ENCODE measurements at regions not wholly inside any gene's neighbourhood (a gene's known extent, or its start where the extent isn't known, plus 50 kb on each side); places are given as distances from the start of the nearest gene placed in this dataset.

DNA sequence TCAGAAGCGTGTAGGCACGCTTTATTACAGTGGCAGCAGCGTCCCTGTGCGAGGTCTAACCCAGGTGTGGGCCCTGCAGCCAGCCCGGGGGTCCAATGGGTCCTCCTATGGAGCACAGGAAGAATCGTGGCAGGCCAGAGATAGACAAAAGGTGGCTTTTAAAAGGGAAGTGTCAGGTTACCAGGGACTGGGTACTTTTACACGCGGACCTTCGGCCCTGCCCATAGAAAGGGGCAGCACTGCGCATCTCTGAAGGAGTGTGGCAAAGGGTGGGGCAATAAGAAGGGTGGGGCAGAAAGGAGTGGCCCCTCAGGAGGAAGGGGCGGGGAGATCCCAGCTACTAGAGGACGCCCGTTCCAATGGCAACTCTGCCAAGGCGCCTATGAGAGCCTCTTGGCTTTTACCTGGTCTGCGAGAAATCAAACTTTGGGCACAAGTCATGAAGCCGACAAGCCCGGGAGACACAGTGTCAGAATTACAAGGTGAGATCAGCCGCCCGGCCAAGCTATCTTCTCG is 1419.8 kb downstream of the UQCRFS1 start:
- Histone ChIP-seq H3K36me3 (ENCODE audit: control insufficient read depth in 2 of 2, insufficient read depth in 2 of 2, low read length in 1 of 2) (peaks cover 2 to 3% of the 10 kb centered on the region in 2 experiments; a peak in 2 of 4 replicates), H3K79me2 (ENCODE audit: control insufficient read depth, insufficient read depth, low read length) (peaks cover 23% of the 10 kb centered on the region), H3K27ac (ENCODE audit: control insufficient read depth, insufficient read depth) (peak overlapping the region; percentile 83), H3K4me3 (peak overlapping the region; percentile 85), H3K4me1 (ENCODE audit: control insufficient read depth, insufficient read depth, low read length) (peaks cover 9% of the 10 kb centered on the region), H3K27me3 (replicated peaks in 1 of 2; ENCODE audit: control insufficient read depth in 2 of 2, insufficient read depth in 2 of 2, low read length in 1 of 2) (no peaks in the 10 kb centered on the region), H3K9me3 (replicated peaks; ENCODE audit: control insufficient read depth, insufficient read depth, low read length) (no peaks in the 10 kb centered on the region; the same call in 2 of the 3 replicates), H2AFZ (ENCODE audit: control insufficient read depth, low read depth, low read length) (peak overlapping the region; percentile 96), H3K9ac (ENCODE audit: control insufficient read depth, insufficient read depth, low read length) (peak overlapping the region; percentile 75), H3K4me2 (ENCODE audit: control insufficient read depth, insufficient read depth) (peak overlapping the region; percentile 59), H4K20me1 (ENCODE audit: control insufficient read depth, insufficient read depth) (no peaks in the 10 kb centered on the region)
- DNase-seq (ENCODE audit: low read depth, low spot score) = peak; percentile 61
- FAIRE-seq = peak; percentile 76
- ATAC-seq = peak; percentile 92
- RAD21 ChIA-PET (ENCODE audit: unreplicated experiment) = interaction anchor here (0.6 kb wide), 2 partner anchors 219 to 950 kb away, joined by 3 to 4 read pairs; no protein-coding TSS in a partner anchor
- POLR2A ChIA-PET = no interaction called here
- intact Hi-C loops (cut with micrococcal nuclease; ENCODE audit: unreplicated experiment) (loop anchor here (10.0 kb wide), 1 partner anchor 1422 kb away; the partner anchor contains the start of gene UQCRFS1), in situ Hi-C loops (cut with MboI) (loop anchor here (25.0 kb wide), 1 partner anchor 1419 kb away; the partner anchor contains the start of gene UQCRFS1)
- SMC1A ChIA-PET (ENCODE audit: uncharacterized antibody, unreplicated experiment) = interaction anchor here (1.6 kb wide), 1 partner anchor 10 kb away, joined by 5 read pairs; no protein-coding TSS in a partner anchor
- under 1% methylated on average over 20 of the region's 20 CpGs for WGBS (ENCODE audit: insufficient coverage, insufficient replicate concordance, low lambda C conversion rate, missing lambda C conversion rate)
- CTCF ChIA-PET = interaction anchor here (0.6 to 0.7 kb wide), 2 partner anchors 16 to 540 kb away, joined by 3 read pairs; no protein-coding TSS in a partner anchor
- BruUV-seq (replicated peaks) = no TSS peak
- no peak for TF ChIP-seq ESRRA (IDR thresholded peaks at IDR 0.05; ENCODE audit: low read length)
- TF ChIP-seq HCFC1 (IDR thresholded peaks at IDR 0.05; ENCODE audit: low read length) = no peak
- no peak for TF ChIP-seq CBFB (IDR thresholded peaks at IDR 0.05; ENCODE audit: low read depth)
- TF ChIP-seq, protein P1, sequence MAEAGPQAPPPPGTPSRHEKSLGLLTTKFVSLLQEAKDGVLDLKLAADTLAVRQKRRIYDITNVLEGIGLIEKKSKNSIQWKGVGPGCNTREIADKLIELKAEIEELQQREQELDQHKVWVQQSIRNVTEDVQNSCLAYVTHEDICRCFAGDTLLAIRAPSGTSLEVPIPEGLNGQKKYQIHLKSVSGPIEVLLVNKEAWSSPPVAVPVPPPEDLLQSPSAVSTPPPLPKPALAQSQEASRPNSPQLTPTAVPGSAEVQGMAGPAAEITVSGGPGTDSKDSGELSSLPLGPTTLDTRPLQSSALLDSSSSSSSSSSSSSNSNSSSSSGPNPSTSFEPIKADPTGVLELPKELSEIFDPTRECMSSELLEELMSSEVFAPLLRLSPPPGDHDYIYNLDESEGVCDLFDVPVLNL (IDR thresholded peaks at IDR 0.05; ENCODE audit: low read depth, low read length) = no peak
- no peak for TF ChIP-seq JUND (IDR thresholded peaks at IDR 0.05; ENCODE audit: low read depth, low read length)
- TF ChIP-seq, protein P2, sequence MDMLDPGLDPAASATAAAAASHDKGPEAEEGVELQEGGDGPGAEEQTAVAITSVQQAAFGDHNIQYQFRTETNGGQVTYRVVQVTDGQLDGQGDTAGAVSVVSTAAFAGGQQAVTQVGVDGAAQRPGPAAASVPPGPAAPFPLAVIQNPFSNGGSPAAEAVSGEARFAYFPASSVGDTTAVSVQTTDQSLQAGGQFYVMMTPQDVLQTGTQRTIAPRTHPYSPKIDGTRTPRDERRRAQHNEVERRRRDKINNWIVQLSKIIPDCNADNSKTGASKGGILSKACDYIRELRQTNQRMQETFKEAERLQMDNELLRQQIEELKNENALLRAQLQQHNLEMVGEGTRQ (IDR thresholded peaks at IDR 0.05; ENCODE audit: borderline replicate concordance, low read depth, low read length) = no peak
- TF ChIP-seq TCF3 (IDR thresholded peaks at IDR 0.05; ENCODE audit: borderline replicate concordance, insufficient read depth, low read depth, low read length) = no peak
- no peak for TF ChIP-seq BRCA1 (IDR thresholded peaks at IDR 0.05; ENCODE audit: low read depth, low read length)
- TF ChIP-seq MXI1 (IDR thresholded peaks at IDR 0.05; ENCODE audit: low read depth, low read length) = peak; percentile 44; the same call in 1 of the 2 replicates
- TF ChIP-seq SPI1 (IDR thresholded peaks at IDR 0.05; ENCODE audit: borderline replicate concordance, insufficient read depth, low read depth, low read length) = peak; percentile 2; the same call in 1 of the 2 replicates
- no peak for TF ChIP-seq RAD21 (IDR thresholded peaks at IDR 0.05; ENCODE audit: insufficient read depth, low read depth, low read length)
- no peak for TF ChIP-seq YBX1 (IDR thresholded peaks at IDR 0.05)
- TF ChIP-seq, protein P3, sequence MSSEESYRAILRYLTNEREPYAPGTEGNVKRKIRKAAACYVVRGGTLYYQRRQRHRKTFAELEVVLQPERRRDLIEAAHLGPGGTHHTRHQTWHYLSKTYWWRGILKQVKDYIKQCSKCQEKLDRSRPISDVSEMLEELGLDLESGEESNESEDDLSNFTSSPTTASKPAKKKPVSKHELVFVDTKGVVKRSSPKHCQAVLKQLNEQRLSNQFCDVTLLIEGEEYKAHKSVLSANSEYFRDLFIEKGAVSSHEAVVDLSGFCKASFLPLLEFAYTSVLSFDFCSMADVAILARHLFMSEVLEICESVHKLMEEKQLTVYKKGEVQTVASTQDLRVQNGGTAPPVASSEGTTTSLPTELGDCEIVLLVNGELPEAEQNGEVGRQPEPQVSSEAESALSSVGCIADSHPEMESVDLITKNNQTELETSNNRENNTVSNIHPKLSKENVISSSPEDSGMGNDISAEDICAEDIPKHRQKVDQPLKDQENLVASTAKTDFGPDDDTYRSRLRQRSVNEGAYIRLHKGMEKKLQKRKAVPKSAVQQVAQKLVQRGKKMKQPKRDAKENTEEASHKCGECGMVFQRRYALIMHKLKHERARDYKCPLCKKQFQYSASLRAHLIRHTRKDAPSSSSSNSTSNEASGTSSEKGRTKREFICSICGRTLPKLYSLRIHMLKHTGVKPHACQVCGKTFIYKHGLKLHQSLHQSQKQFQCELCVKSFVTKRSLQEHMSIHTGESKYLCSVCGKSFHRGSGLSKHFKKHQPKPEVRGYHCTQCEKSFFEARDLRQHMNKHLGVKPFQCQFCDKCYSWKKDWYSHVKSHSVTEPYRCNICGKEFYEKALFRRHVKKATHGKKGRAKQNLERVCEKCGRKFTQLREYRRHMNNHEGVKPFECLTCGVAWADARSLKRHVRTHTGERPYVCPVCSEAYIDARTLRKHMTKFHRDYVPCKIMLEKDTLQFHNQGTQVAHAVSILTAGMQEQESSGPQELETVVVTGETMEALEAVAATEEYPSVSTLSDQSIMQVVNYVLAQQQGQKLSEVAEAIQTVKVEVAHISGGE (CRISPR knock-in tag; IDR thresholded peaks at IDR 0.05) = no peak
- TF ChIP-seq ETV6 (conservative IDR thresholded peaks at IDR 0.05 in 1 of 2, IDR thresholded peaks at IDR 0.05 in 1 of 2; ENCODE audit: borderline replicate concordance in 1 of 2, low read depth in 1 of 2) = no peak
- TF ChIP-seq, protein P4, sequence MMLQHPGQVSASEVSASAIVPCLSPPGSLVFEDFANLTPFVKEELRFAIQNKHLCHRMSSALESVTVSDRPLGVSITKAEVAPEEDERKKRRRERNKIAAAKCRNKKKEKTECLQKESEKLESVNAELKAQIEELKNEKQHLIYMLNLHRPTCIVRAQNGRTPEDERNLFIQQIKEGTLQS (IDR thresholded peaks at IDR 0.05; ENCODE audit: borderline replicate concordance, extremely low read depth, low read depth, low read length) = no peak
- no peak for TF ChIP-seq EGR1 (IDR thresholded peaks at IDR 0.05; ENCODE audit: borderline replicate concordance in 1 of 2, low read depth in 2 of 2, low read length in 2 of 2)
- TF ChIP-seq, protein P5, sequence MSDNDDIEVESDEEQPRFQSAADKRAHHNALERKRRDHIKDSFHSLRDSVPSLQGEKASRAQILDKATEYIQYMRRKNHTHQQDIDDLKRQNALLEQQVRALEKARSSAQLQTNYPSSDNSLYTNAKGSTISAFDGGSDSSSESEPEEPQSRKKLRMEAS (IDR thresholded peaks at IDR 0.05; ENCODE audit: low read depth, low read length) = no peak
